Erythroblast (primary cell): ENCODE measurements at regions not wholly inside any gene's neighbourhood (a gene's known extent, or its start where the extent isn't known, plus 50 kb on each side); places are given as distances from the start of the nearest gene placed in this dataset.

Experiments used
- GATA1 ChIP-seq: IDR thresholded peaks from 2 replicates; pipeline ENCODE4 v1.6.1; 2011; ENCODE audit warnings: low read depth, mild to moderate bottlenecking, control low read depth, low read length, moderate library complexity
- POLR2A ChIP-seq: IDR thresholded peaks from 2 replicates; pipeline ENCODE4 v1.6.1; 2011; ENCODE audit warnings: mild to moderate bottlenecking, low read length

DNA sequence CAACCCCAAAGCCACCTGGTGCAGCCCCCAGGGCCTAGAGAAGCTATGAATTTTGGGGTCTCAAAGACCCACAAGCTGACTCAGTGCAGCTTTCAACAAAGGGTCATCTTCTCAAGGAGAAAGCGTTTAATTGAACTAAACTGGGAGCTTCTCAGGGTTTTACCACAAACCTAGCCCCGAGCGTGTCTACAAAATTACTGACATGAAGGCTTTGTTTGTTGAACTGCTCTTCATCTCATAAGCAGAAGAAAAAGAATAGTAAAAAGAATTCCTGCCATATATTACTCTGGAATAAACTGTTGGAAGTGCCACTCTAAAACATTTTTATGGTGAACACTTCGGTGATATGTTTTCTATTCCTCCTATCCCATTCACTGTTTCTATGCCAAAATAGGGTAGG, 50.8 kb upstream of the INCENP start:
- TF ChIP-seq POLR2A (no peak), GATA1 (no peak)
